Ishikawa (cell line): ENCODE measurements at regions not wholly inside any gene's neighbourhood (a gene's known extent, or its start where the extent isn't known, plus 50 kb on each side); places are given as distances from the start of the nearest gene placed in this dataset.

Experiments
- CEBPB ChIP-seq: IDR thresholded peaks from 2 replicates; pipeline ENCODE4 v1.6.1; 2012
- EGR1 ChIP-seq: IDR thresholded peaks from 2 replicates; pipeline ENCODE4 v1.6.1; 2012
- EP300 ChIP-seq: IDR thresholded peaks from 2 replicates; pipeline ENCODE4 v1.6.1; 2012; ENCODE audit warnings: borderline replicate concordance
- FOXM1 ChIP-seq: IDR thresholded peaks from 2 replicates; pipeline ENCODE4 v1.6.1; 2012; ENCODE audit warnings: low read depth, borderline replicate concordance
- MAX ChIP-seq: IDR thresholded peaks from 2 replicates; pipeline ENCODE4 v1.6.1; 2012
- NFIC ChIP-seq: IDR thresholded peaks from 2 replicates; pipeline ENCODE4 v1.6.1; 2012
- REST ChIP-seq: IDR thresholded peaks from 2 replicates; pipeline ENCODE4 v1.6.1; 2012; ENCODE audit warnings: low read depth, mild to moderate bottlenecking
- TAF1 ChIP-seq: IDR thresholded peaks from 2 replicates; pipeline ENCODE4 v1.6.1; 2012; ENCODE audit warnings: low read depth, mild to moderate bottlenecking
- TEAD4 ChIP-seq: IDR thresholded peaks from 2 replicates; pipeline ENCODE4 v1.6.1; 2012
- USF1 ChIP-seq: IDR thresholded peaks from 2 replicates; pipeline ENCODE4 v1.6.1; 2012
- YY1 ChIP-seq: IDR thresholded peaks from 2 replicates; pipeline ENCODE4 v1.6.1; 2012; ENCODE audit warnings: low read depth

- TF ChIP-seq TAF1: no peak
- no peak for TF ChIP-seq CEBPB
- no peak for TF ChIP-seq EP300
- no peak for TF ChIP-seq NFIC
- TF ChIP-seq FOXM1: no peak
- no peak for TF ChIP-seq REST
- no peak for TF ChIP-seq USF1
- TF ChIP-seq EGR1: no peak
- TF ChIP-seq MAX: no peak
- no peak for TF ChIP-seq TEAD4
- TF ChIP-seq YY1: no peak
Observed at GRCh38 chr3:83500931-83501330, 1457.9 kb upstream of the CADM2 start.
